OCI-LY1 (cell line): ENCODE measurements at regions not wholly inside any gene's neighbourhood (a gene's known extent, or its start where the extent isn't known, plus 50 kb on each side); places are given as distances from the start of the nearest gene placed in this dataset.

Experiments used
- H2AFZ ChIP-seq: fragments of 200-600 bp; sonication (generic), shearing (Covaris generic); 2 replicates; pipeline ENCODE4 v1.6.0; 2014; ENCODE audit warnings: antibody characterized with exemption, mild to moderate bottlenecking, low read length
- H3F3A ChIP-seq: fragments of 200-600 bp; sonication (generic), shearing (Covaris generic); 2 replicates; pipeline ENCODE4 v1.6.0; 2014; ENCODE audit warnings: mild to moderate bottlenecking, antibody characterized with exemption, low read length, moderate library complexity; ENCODE audit not compliant: insufficient read depth
- H3K27ac ChIP-seq: fragments of 200-600 bp; sonication (generic); 2 replicates; pipeline ENCODE4 v1.5.1; 2014; ENCODE audit warnings: low read length, mixed run types, mild to moderate bottlenecking, low read depth; ENCODE audit not compliant: poor library complexity, severe bottlenecking
- H3K27me3 ChIP-seq: fragments of 200-600 bp; sonication (generic); 2 replicates; pipeline ENCODE4 v1.6.0; 2014; ENCODE audit warnings: antibody characterized with exemption, mild to moderate bottlenecking, low read length, moderate library complexity; ENCODE audit not compliant: insufficient read depth
- H3K36me3 ChIP-seq: fragments of 200-600 bp; sonication (generic); 2 replicates; pipeline ENCODE4 v1.6.1; 2014; ENCODE audit warnings: mild to moderate bottlenecking, antibody characterized with exemption, low read length, moderate library complexity, mixed read lengths; ENCODE audit not compliant: insufficient read depth
- H3K4me1 ChIP-seq: fragments of 200-600 bp; sonication (generic); 2 replicates; pipeline ENCODE4 v1.5.1; 2014; ENCODE audit warnings: mild to moderate bottlenecking, low read length, moderate library complexity; ENCODE audit not compliant: insufficient read depth, severe bottlenecking
- H3K4me2 ChIP-seq: fragments of 200-600 bp; sonication (generic), shearing (Covaris generic); 2 replicates; pipeline ENCODE4 v1.6.1; 2014; ENCODE audit warnings: low read length
- H3K4me3 ChIP-seq: fragments of 200-600 bp; sonication (generic); 2 replicates; pipeline ENCODE4 v1.5.1; 2014; ENCODE audit warnings: low read length, low read depth, mild to moderate bottlenecking, mixed read lengths; ENCODE audit not compliant: poor library complexity, severe bottlenecking
- H3K79me2 ChIP-seq: fragments of 200-600 bp; shearing (Covaris generic); 2 replicates; pipeline ENCODE4 v1.6.1; 2016; ENCODE audit warnings: mixed run types, low read length, mixed read lengths; ENCODE audit not compliant: insufficient read depth
- H3K9ac ChIP-seq: fragments of 200-600 bp; sonication (generic), shearing (Covaris generic); 2 replicates; pipeline ENCODE4 v1.6.1; 2014; ENCODE audit warnings: mild to moderate bottlenecking, low read length, mixed read lengths
- H3K9me2 ChIP-seq: fragments of 200-600 bp; sonication (generic), shearing (Covaris generic); 2 replicates; pipeline ENCODE4 v1.6.1; 2014; ENCODE audit warnings: low read depth, mild to moderate bottlenecking, low read length, mixed read lengths
- H3K9me3 ChIP-seq: fragments of 200-600 bp; shearing (Covaris generic); 2 replicates; pipeline ENCODE4 v1.6.1; 2014; ENCODE audit warnings: low read length, mixed read lengths
- H4K20me1 ChIP-seq: fragments of 200-600 bp; sonication (generic), shearing (Covaris generic); 2 replicates; pipeline ENCODE4 v1.6.0; 2016; ENCODE audit warnings: mild to moderate bottlenecking, low read length; ENCODE audit not compliant: insufficient read depth
- EZH2 ChIP-seq: fragments of 200-600 bp; sonication (generic), shearing (Covaris generic); IDR thresholded peaks from 2 replicates; pipeline ENCODE4 v1.8.0; 2017; ENCODE audit warnings: borderline replicate concordance, mixed run types, mild to moderate bottlenecking, antibody characterized with exemption, low read length, moderate library complexity, mixed read lengths
- TF ChIP-seq, protein P1 (sequence below): fragments of 200-600 bp; sonication (generic), shearing (Covaris generic); IDR thresholded peaks from 2 replicates; pipeline ENCODE4 v1.5.1; 2017; ENCODE audit warnings: mild to moderate bottlenecking, antibody characterized with exemption, low read length, moderate library complexity, mixed read lengths

DNA sequence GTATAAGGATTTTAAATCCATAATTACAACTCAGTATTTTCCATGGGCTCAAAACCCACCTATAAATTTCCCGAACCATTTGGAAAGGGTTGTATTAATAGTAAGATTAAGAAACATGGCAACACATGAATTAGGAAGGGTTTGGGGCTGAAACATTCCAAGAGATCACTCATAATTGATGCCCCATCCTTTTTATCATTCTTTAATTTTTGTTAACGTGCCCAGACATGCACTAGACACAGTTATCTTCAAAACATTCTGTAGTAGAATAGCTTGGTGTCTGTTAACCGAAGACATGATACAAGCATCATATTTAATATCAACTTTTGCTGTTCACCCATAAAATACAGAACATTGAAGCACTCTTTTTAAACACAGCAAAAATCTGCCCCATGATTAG lies 106.8 kb upstream of the FRMD6 start:
- Histone ChIP-seq H3K9ac (no peak overlapping the region), H3K4me2 (no peak overlapping the region), H3K4me3 (no peak overlapping the region), H2AFZ (no peak overlapping the region), H3K27me3 (no peaks in the 10 kb centered on the region), H3K4me1 (no peaks in the 10 kb centered on the region), H3K27ac (no peak overlapping the region), H3K9me3 (no peaks in the 10 kb centered on the region), H3K36me3 (no peaks in the 10 kb centered on the region), H3K79me2 (no peaks in the 10 kb centered on the region), H4K20me1 (no peaks in the 10 kb centered on the region), H3F3A (no peaks in the 10 kb centered on the region), H3K9me2 (no peaks in the 10 kb centered on the region)
- TF ChIP-seq, protein P1, sequence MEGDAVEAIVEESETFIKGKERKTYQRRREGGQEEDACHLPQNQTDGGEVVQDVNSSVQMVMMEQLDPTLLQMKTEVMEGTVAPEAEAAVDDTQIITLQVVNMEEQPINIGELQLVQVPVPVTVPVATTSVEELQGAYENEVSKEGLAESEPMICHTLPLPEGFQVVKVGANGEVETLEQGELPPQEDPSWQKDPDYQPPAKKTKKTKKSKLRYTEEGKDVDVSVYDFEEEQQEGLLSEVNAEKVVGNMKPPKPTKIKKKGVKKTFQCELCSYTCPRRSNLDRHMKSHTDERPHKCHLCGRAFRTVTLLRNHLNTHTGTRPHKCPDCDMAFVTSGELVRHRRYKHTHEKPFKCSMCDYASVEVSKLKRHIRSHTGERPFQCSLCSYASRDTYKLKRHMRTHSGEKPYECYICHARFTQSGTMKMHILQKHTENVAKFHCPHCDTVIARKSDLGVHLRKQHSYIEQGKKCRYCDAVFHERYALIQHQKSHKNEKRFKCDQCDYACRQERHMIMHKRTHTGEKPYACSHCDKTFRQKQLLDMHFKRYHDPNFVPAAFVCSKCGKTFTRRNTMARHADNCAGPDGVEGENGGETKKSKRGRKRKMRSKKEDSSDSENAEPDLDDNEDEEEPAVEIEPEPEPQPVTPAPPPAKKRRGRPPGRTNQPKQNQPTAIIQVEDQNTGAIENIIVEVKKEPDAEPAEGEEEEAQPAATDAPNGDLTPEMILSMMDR: no peak
- TF ChIP-seq EZH2: no peak

DNA sequence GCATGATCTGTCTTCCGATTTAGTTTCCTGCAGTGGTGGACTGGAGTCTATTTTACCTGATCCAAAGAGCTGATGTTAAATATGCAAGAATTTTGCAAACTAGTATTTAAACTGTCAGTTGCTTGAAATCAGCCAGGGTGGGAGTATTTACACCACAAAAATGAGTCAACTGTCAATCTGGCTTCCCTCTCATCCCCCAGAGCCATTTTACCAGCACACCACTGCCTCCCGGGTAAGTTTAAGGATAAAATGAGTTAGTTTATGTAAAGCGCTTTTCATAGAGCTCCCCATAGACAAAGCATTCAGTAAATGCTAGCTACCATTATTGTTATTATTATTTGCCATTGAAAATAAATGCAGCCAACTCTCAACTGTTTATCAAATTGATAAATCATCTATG lies 106.3 kb upstream of the FRMD6 start:
- Histone ChIP-seq H3K4me2 (no peak overlapping the region), H3K27ac (no peak overlapping the region), H2AFZ (no peak overlapping the region), H3K4me1 (no peaks in the 10 kb centered on the region), H3K9me2 (no peaks in the 10 kb centered on the region), H4K20me1 (no peaks in the 10 kb centered on the region), H3K36me3 (no peaks in the 10 kb centered on the region), H3F3A (no peaks in the 10 kb centered on the region), H3K9me3 (no peaks in the 10 kb centered on the region), H3K27me3 (no peaks in the 10 kb centered on the region), H3K4me3 (no peak overlapping the region), H3K79me2 (no peaks in the 10 kb centered on the region), H3K9ac (no peak overlapping the region)
- no peak for TF ChIP-seq EZH2
- TF ChIP-seq, protein P1: no peak

DNA sequence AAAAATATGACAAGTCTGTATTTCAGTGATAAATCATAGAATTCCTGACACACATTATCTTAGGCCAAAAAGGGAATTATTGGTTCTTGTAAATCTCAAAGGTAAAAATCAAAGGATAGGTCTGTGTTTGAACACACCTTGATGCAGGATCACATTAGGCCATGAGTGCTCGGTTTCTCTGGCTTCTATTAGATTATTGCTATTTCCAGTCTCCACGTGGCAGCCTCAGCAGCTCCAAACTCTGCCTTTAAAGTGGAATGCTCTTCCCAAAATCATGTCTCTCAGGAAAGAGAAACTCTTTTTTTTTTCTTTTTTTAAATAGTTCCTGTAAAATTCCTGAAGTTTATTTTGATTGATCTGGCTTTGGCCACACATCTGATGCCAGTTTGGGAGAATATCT lies 105.6 kb upstream of the FRMD6 start:
- no peak overlapping the region for H2AFZ ChIP-seq
- H3K4me2 ChIP-seq: no peak overlapping the region
- H3K79me2 ChIP-seq: no peaks in the 10 kb centered on the region
- no peak overlapping the region for H3K27ac ChIP-seq
- H3K27me3 ChIP-seq: no peaks in the 10 kb centered on the region
- no peaks in the 10 kb centered on the region for H3K9me3 ChIP-seq
- H4K20me1 ChIP-seq: no peaks in the 10 kb centered on the region
- H3K9ac ChIP-seq: no peak overlapping the region
- H3K4me3 ChIP-seq: no peak overlapping the region
- H3K4me1 ChIP-seq: no peaks in the 10 kb centered on the region
- H3K36me3 ChIP-seq: no peaks in the 10 kb centered on the region
- no peaks in the 10 kb centered on the region for H3F3A ChIP-seq
- H3K9me2 ChIP-seq: no peaks in the 10 kb centered on the region
- TF ChIP-seq, protein P1: no peak
- no peak for TF ChIP-seq EZH2
